SKM-1 treated with dmso at 0.1 percent for 144 hours (cell line): ENCODE measurements at regions not wholly inside any gene's neighbourhood (a gene's known extent, or its start where the extent isn't known, plus 50 kb on each side); places are given as distances from the start of the nearest gene placed in this dataset.
"Not testable (repeated sequence)": the region's sequence is repeated elsewhere in the genome, so short reads cannot be mapped to it uniquely, and the experiment has no call there.

Experiments
- DNase-seq: peaks from one replicate; lab custom pipeline; 2025; ENCODE audit not compliant: unreplicated experiment; lab: John Stamatoyannopoulos, UW

DNA sequence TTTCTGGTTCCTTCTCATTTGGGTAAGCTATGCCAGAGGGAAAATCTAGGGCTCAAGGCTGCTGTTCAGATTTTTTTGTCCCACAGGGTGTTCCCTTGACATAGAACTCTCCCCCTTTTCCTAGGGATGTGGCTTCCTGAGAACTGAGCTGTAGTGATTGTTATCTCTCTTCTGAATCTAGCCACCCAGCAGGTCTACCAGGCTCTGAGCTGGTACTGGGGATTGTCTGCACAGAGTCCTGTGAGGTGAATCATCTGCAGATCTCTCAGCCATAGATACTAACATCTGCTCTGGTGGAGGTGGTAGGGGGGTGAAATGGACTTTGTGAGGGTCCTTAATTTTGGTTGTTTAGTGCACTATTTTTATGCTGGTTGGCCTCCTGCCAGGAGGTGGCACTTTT is 167.3 kb upstream of the PGR start:
- DNase-seq = no peak

GRCh38 chr11:101292661-101293240 is 163.1 kb upstream of the PGR start:
- no peak for DNase-seq

- DNase-seq = no peak
Observed at GRCh38 chr11:101291279-101291678, 161.7 kb upstream of the PGR start.

DNA sequence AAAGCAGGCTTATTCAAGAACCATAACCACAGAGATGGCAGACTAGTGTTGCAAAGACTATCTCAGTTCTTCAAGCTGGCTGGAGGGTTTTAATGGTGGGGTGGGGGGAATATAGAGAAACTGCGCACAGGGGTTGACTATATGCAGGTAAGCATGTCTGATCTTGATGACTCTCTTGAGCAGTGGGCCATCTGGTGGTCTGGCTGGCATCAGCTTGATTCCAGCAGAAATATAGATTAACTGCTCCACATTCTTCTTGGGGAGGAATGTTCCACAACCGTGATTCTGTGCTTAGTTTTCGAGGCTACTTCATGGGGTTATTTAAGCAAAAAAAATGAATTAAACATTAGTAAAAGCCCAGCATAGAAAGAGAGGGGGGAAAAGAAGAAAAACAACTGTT is 158.8 kb upstream of the PGR start:
- DNase-seq = no peak

DNA sequence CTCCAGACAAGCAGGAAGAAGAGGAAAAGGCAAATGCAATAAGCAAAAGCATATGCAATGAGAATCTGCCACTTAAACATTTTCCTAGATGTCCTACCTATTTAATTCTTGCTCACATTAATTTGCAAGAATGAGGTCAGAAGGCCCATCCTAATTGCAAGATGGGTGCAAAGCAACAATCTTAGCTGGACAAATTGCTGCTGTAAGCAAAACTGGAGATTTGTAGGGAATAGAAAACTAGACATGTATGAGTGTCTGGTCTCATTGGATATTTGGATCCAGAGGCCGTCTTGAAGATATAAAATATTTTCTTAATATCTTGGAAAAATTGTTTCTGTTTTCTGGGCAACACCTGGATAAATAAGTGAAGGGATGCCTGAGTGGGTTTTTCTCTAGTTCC is 150.1 kb upstream of the PGR start:
- DNase-seq = no peak

- DNase-seq = no peak
Observed at GRCh38 chr11:101278286-101278685, 148.7 kb upstream of the PGR start.

- no peak for DNase-seq
Observed at GRCh38 chr11:101277036-101277435, 147.4 kb upstream of the PGR start.

DNA sequence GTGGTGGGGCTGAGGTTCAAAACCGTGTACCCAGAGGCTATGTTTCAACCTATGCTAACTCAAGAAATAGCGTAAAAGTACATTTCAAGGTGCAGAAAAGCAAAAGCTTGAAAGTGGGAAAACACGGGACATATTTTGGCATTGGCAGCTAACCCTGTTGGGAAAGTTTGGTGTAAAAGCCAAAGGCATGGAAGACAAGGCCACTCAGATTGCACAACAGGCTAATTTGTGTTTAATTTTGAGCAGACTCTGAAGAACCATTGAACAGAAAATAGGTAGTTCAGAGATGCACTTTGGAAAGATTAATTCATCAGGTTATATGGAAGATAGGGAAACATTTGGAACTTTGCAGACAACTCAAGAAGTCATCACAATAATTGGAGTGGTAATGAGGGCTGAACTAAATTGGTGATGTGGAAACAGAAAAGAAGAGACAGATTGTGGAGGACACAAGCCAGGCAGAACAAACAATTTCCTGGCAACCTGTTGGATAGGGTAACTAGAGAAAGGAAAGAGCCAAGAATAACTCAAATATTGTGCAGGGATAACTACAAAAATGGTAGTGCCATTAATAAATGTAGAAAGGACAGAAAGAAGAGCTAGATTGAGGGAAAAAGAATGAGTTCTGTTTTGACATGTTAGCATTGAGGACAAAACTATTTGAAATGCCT is 140.5 kb upstream of the PGR start:
- DNase-seq = no peak

- DNase-seq = no peak
Observed at GRCh38 chr11:101269390-101269789, 139.8 kb upstream of the PGR start.

- no peak for DNase-seq
Observed at GRCh38 chr11:101267654-101268053, 138.0 kb upstream of the PGR start.

- DNase-seq = no peak
Observed at GRCh38 chr11:101264306-101264705, 134.7 kb upstream of the PGR start.

DNA sequence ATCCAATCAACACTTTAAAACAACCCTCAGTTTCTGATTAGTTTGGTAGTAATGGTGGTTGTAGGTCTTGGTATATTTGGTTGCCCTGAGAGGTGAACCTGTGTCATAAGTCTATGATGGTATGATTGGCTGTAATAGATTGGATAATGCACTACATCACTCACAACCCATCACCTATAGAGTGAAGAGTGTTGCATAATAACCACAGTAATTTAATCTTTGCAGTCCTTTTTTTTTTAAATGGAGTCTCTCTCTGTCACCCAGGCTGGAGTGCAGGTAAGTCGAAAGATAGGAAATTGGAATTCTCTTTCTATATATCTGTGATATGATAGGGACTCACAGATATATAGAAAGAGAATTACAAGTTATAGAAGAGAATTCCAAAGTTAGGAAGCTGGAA is 133.4 kb upstream of the PGR start:
- no peak for DNase-seq

DNA sequence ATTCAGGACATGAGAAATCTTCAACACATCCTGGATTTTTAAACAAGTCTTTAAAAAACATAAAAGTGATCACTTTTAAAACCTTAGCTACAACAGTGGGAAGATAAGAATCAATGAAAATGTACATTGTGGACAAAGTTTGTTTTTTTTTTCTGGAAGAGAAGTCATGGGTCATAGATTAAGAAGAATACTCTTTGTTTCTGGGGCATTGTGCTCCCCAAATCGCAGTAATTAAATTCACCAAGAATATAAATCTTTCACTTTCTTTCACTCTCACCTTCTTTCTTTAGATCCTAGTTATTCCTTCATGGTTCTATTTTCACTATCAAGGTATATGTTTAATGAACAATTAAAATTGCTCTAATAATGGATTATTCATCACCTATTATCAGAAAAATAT is 132.6 kb upstream of the PGR start:
- no peak for DNase-seq

DNA sequence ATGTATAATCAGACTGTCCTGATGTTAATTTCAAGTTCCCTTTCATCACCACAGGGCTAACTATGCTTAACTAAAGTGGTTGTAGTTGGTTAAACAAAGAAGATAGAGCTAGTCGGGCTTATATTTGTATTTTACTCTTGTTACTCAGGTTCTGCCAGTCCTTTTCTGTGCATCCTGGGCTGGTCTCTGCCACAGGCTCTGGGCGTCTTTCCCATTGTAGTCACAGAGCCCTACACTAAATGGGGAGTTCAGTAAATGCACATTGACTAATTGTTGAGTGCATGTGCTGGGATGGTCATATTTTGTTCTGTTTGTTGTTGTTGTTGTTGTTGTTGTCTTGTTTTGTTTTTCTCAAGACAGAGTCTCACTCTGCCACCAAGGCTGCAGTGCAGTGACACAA is 125.4 kb upstream of the PGR start:
- no peak for DNase-seq

DNA sequence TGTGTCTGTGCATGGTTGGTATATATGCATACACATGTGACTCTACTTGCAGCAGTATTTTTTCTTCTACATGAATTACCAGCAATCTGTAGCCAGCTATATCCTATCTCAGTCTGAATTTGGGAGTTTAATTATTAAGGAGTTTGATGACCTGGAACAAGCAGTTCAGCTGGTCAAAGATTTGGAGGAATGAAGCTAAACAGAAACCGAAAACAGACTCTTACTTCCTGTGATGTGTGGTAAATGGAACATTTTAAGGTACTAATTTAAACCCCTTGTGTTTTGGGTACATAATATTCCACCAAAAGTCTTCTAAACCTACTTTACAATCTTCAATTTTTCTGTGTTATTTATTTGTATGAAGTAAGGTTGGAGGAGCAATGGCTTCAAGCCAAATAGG is 124.4 kb upstream of the PGR start:
- no peak for DNase-seq

- DNase-seq = not testable (repeated sequence)
Observed at GRCh38 chr11:101245635-101246034, 116.0 kb upstream of the PGR start.

GRCh38 chr11:101245081-101245480 is 115.5 kb upstream of the PGR start:
- DNase-seq = not testable (repeated sequence)

DNA sequence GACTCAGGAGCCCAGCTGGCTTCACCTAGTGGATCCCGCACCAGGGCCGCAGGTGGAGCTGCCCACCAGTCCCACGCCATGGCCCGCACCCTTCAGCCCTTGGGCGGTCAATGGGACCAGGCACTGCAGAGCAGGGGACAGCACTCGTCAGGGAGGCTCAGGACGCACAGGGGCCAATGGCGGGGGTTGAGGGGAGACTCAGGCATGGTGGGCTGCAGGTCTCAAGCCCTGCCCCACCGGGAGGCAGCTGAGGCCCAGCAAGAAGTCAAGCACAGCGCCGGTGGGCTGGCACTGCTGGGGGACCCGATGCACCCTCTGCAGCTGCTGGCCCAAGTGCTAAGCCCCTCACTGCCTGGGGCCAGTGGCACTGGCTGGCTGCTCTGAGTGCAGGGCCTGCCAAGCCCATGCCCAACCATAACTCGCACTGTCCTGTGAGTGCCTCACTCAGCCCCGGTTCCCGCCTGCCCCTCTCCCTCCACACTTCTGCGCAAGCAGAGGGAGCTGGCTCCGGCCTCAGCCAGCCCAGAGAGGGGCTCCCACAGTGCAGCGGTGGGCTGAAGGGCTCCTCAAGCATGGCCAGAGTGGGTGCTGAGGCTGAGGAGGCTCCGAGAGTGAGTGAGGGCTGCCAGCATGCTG is 111.7 kb upstream of the PGR start:
- no peak for DNase-seq

DNA sequence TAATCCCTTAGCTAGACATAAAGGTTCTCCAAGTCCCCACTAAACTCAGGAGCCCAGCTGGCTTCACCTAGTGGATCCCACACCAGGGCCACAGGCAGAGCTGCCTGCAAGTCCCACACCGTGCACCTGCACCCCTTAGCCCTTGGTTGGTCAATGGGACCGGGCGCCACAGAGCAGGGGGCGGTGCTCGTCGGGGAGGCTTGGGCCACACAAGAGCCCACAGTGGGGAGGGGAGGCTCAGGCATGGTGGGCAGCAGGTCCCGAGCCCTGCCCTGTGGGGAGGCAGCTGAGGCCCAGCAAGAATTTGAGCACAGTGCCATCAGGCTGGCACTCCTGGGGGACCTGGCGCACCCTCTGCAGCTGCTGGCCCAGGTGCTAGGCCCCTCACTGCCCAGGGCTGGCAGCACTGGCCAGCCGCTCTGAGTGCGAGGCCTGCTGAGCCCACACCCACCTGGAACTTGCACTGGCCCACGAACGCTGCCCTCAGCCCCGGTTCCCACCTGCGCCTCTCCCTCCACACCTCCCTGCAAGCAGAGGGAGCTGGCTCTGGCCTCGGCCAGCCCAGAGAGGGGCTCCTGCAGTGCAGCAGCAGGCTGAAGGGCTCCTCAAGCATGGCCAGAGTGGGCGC is 101.7 kb upstream of the PGR start:
- not testable (repeated sequence) for DNase-seq

- DNase-seq = no peak
Observed at GRCh38 chr11:101226617-101227016, 97.0 kb upstream of the PGR start.

- DNase-seq = no peak
Observed at GRCh38 chr11:101224221-101224620, 94.6 kb upstream of the PGR start.

DNA sequence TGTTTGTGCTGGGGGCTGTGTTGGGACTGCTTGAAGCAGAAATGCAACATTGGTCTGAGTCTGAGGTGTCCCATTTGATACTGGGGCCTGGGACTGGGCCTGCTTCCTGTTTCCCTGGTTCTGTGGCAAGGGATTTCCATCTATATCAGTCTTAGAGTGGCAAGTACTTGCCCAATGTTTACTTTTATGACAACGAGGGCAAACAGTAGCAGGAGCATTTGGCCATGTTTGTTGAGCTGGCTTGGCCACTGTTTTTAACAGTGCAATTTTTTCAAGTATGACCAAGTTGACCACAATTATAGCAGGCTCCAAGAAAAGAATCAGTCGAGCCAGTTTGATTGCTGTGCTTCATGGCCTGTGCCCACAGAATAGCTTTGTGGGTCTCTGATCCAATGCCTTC is 88.5 kb upstream of the PGR start:
- not testable (repeated sequence) for DNase-seq
